Neural progenitor cell (in vitro differentiated cells): ENCODE measurements at regions not wholly inside any gene's neighbourhood (a gene's known extent, or its start where the extent isn't known, plus 50 kb on each side); places are given as distances from the start of the nearest gene placed in this dataset.

ENCODE experiments used
- DNase-seq: peaks from one replicate; pipeline ENCODE4 v3.0.0-alpha.2; 2016; ENCODE audit warnings: low spot score
- H2AFZ ChIP-seq: fragments of 200-600 bp; sonication (generic); replicated peaks from 2 replicates; pipeline ENCODE4 v1.6.1; 2016; ENCODE audit warnings: antibody characterized with exemption
- H3F3A ChIP-seq: fragments of 200-600 bp; sonication (generic); 2 replicates; pipeline ENCODE4 v1.6.1; 2016; ENCODE audit warnings: antibody characterized with exemption, low read depth
- H3K27ac ChIP-seq: fragments of 200-600 bp; sonication (generic); 2 replicates; pipeline ENCODE4 v1.5.1; 2016; ENCODE audit warnings: mild to moderate bottlenecking
- H3K27me3 ChIP-seq: fragments of 200-600 bp; sonication (generic); 2 replicates; pipeline ENCODE4 v1.6.1; 2016; ENCODE audit warnings: mild to moderate bottlenecking, moderate library complexity
- H3K36me3 ChIP-seq: fragments of 200-600 bp; sonication (generic); 2 replicates; pipeline ENCODE4 v1.5.1; 2016
- H3K4me1 ChIP-seq: fragments of 200-600 bp; sonication (generic); 2 replicates; pipeline ENCODE4 v1.6.1; 2016; ENCODE audit warnings: mixed run types
- H3K4me2 ChIP-seq: fragments of 200-600 bp; sonication (generic); 2 replicates; pipeline ENCODE4 v1.6.1; 2016
- H3K4me3 ChIP-seq: fragments of 200-600 bp; sonication (generic); 2 replicates; pipeline ENCODE4 v1.5.1; 2016
- H3K79me2 ChIP-seq: fragments of 200-600 bp; sonication (generic); 2 replicates; pipeline ENCODE4 v1.6.1; 2016; ENCODE audit warnings: low read depth
- H3K9ac ChIP-seq: fragments of 200-600 bp; sonication (generic); 2 replicates; pipeline ENCODE4 v1.6.1; 2016
- H3K9me3 ChIP-seq: fragments of 200-600 bp; sonication (generic); 2 replicates; pipeline ENCODE4 v1.5.1; 2016; ENCODE audit warnings: low read depth
- H4K20me1 ChIP-seq: fragments of 200-600 bp; sonication (generic); 2 replicates; pipeline ENCODE4 v1.6.1; 2016; ENCODE audit warnings: low read depth
- H3K27ac Mint-ChIP-seq: 3 replicates; pipeline ENCODE4 v1.8.0; 2021; ENCODE audit warnings: mixed read lengths
- H3K27me3 Mint-ChIP-seq: 2 replicates; pipeline ENCODE4 v1.8.0; 2022; ENCODE audit warnings: low read depth, mild to moderate bottlenecking, inconsistent platforms, moderate library complexity, mixed read lengths; ENCODE audit not compliant: insufficient read depth
- H3K36me3 Mint-ChIP-seq: 3 replicates; pipeline ENCODE4 v1.8.0; 2021; ENCODE audit warnings: mixed read lengths
- H3K4me1 Mint-ChIP-seq: 3 replicates; pipeline ENCODE4 v1.8.0; 2021; ENCODE audit warnings: mixed read lengths
- H3K4me3 Mint-ChIP-seq: 3 replicates; pipeline ENCODE4 v1.8.0; 2021; ENCODE audit warnings: mild to moderate bottlenecking, moderate library complexity, mixed read lengths
- H3K9me3 Mint-ChIP-seq: 3 replicates; pipeline ENCODE4 v1.8.0; 2020; ENCODE audit warnings: mixed read lengths
- EZH2 ChIP-seq: fragments of 200-600 bp; sonication (generic); IDR thresholded peaks from 2 replicates; pipeline ENCODE4 v1.6.1; 2017; ENCODE audit warnings: antibody characterized with exemption, mild to moderate bottlenecking, moderate library complexity
- EZH2phosphoT487 ChIP-seq: fragments of 200-600 bp; sonication (generic); IDR thresholded peaks from 2 replicates; pipeline ENCODE4 v1.6.1; 2017; ENCODE audit warnings: antibody characterized with exemption
- TF ChIP-seq, protein P1 (sequence below): fragments of 200-600 bp; sonication (generic); IDR thresholded peaks from 2 replicates; pipeline ENCODE4 v1.5.1; 2017; ENCODE audit warnings: antibody characterized with exemption, mild to moderate bottlenecking

- DNase-seq = no peak
- H3F3A ChIP-seq = no peaks in the 10 kb centered on the region
- no peak overlapping the region for H3K27ac Mint-ChIP-seq
- H3K4me3 ChIP-seq = no peak overlapping the region
- no peak overlapping the region for H3K4me3 Mint-ChIP-seq
- H3K79me2 ChIP-seq = no peaks in the 10 kb centered on the region
- peaks cover 8% of the 10 kb centered on the region for H3K27me3 Mint-ChIP-seq
- H3K9ac ChIP-seq = no peak overlapping the region
- H4K20me1 ChIP-seq = no peaks in the 10 kb centered on the region
- no peaks in the 10 kb centered on the region for H3K36me3 Mint-ChIP-seq
- no peaks in the 10 kb centered on the region for H3K36me3 ChIP-seq
- peaks cover 13% of the 10 kb centered on the region for H3K4me1 Mint-ChIP-seq
- H3K27ac ChIP-seq = no peak overlapping the region
- no peaks in the 10 kb centered on the region for H3K9me3 ChIP-seq
- no peaks in the 10 kb centered on the region for H3K27me3 ChIP-seq
- peaks cover 6% of the 10 kb centered on the region for H3K4me1 ChIP-seq
- TF ChIP-seq, protein P1, sequence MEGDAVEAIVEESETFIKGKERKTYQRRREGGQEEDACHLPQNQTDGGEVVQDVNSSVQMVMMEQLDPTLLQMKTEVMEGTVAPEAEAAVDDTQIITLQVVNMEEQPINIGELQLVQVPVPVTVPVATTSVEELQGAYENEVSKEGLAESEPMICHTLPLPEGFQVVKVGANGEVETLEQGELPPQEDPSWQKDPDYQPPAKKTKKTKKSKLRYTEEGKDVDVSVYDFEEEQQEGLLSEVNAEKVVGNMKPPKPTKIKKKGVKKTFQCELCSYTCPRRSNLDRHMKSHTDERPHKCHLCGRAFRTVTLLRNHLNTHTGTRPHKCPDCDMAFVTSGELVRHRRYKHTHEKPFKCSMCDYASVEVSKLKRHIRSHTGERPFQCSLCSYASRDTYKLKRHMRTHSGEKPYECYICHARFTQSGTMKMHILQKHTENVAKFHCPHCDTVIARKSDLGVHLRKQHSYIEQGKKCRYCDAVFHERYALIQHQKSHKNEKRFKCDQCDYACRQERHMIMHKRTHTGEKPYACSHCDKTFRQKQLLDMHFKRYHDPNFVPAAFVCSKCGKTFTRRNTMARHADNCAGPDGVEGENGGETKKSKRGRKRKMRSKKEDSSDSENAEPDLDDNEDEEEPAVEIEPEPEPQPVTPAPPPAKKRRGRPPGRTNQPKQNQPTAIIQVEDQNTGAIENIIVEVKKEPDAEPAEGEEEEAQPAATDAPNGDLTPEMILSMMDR = no peak
- TF ChIP-seq EZH2 = no peak
- TF ChIP-seq EZH2phosphoT487 = no peak
- no peak overlapping the region for H3K4me2 ChIP-seq
- H2AFZ ChIP-seq = no peak overlapping the region
- no peaks in the 10 kb centered on the region for H3K9me3 Mint-ChIP-seq
Observed at GRCh38 chr6:90347411-90347851, 50.8 kb upstream of the BACH2 start.

- no peak overlapping the region for H3K4me3 ChIP-seq
Observed at GRCh38 chr6:90346729-90347128, 50.1 kb upstream of the BACH2 start.

More at GRCh38 chr6:90346729-90347128, 50.1 kb upstream of the BACH2 start:
- H3K79me2 ChIP-seq = no peaks in the 10 kb centered on the region
- TF ChIP-seq EZH2 (no peak), EZH2phosphoT487 (no peak)
- TF ChIP-seq, protein P1 = no peak
- H4K20me1 ChIP-seq = no peaks in the 10 kb centered on the region
- no peak overlapping the region for H3K4me2 ChIP-seq
- no peaks in the 10 kb centered on the region for H3F3A ChIP-seq
- Mint-ChIP-seq H3K27me3 (peaks cover 9% of the 10 kb centered on the region), H3K36me3 (no peaks in the 10 kb centered on the region), H3K4me3 (no peak overlapping the region), H3K27ac (no peak overlapping the region), H3K4me1 (peaks cover 13% of the 10 kb centered on the region), H3K9me3 (no peaks in the 10 kb centered on the region)
- peaks cover 6% of the 10 kb centered on the region for H3K4me1 ChIP-seq
- H2AFZ ChIP-seq = no peak overlapping the region
- H3K27me3 ChIP-seq = no peaks in the 10 kb centered on the region
- no peak overlapping the region for H3K9ac ChIP-seq
- no peaks in the 10 kb centered on the region for H3K36me3 ChIP-seq
- H3K27ac ChIP-seq = no peak overlapping the region
- no peak for DNase-seq
- no peaks in the 10 kb centered on the region for H3K9me3 ChIP-seq
